ENCODE measurements at regions not wholly inside any gene's neighbourhood (a gene's known extent, or its start where the extent isn't known, plus 50 kb on each side); places are given as distances from the start of the nearest gene placed in this dataset.

GRCh38 chr1:240722788-240723187 lies 110.8 kb upstream of the GREM2 start:
- no peak overlapping the region for H3K4me2 ChIP-seq (ENCODE audit: low read depth, low read length)
- H3K56ac ChIP-seq (ENCODE audit: extremely low read depth, insufficient read depth, low read length): no peak overlapping the region
- ATAC-seq (ENCODE audit: low read depth) (no peak), DNase-seq (no peak)
- no peak overlapping the region for H2AK9ac ChIP-seq (replicated peaks; ENCODE audit: low read depth, low read length, poor library complexity)
- no TSS peak for BruUV-seq (replicated peaks)
- no peaks in the 10 kb centered on the region for H3K9me1 ChIP-seq (ENCODE audit: insufficient read depth, low read length)
- no peak overlapping the region for H2BK120ac ChIP-seq (ENCODE audit: low read depth, low read length)
- no peaks in the 10 kb centered on the region for H3K27me3 ChIP-seq (ENCODE audit: control insufficient read depth, insufficient read depth, low read length)
- intact Hi-C loops (cut with micrococcal nuclease): no loop called here
- H3K4me3 ChIP-seq (ENCODE audit: insufficient read depth, low read depth, low read length): no peak overlapping the region
- no peaks in the 10 kb centered on the region for H4K20me1 ChIP-seq (ENCODE audit: insufficient read depth, low read length)
- H2AFZ ChIP-seq (replicated peaks; ENCODE audit: low read length, poor library complexity): no peak overlapping the region
- dilution Hi-C loops (cut with HindIII; ENCODE audit: low sequenced_read_pairs, unreplicated experiment): loop anchor here (25.0 kb wide), 1 partner anchor 510 kb away; no protein-coding TSS in a partner anchor
- ChIA-PET CTCF (no interaction called here), POLR2A (ENCODE audit: unreplicated experiment) (no interaction called here)
- 93% methylated on average over 4 of the region's 10 CpGs; no CpG with 5 or more reads in 1 of the 2 experiments for WGBS, 2 experiments (ENCODE audit: extremely low coverage in 2 of 2, insufficient read length in 1 of 2)
- no peak overlapping the region for H2BK20ac ChIP-seq (ENCODE audit: low read depth, low read length)
- H3K9ac ChIP-seq (ENCODE audit: low read depth, low read length): no peak overlapping the region
- no peak overlapping the region for H2BK5ac ChIP-seq (ENCODE audit: low read depth, low read length, poor library complexity, severe bottlenecking)
- H4K5ac ChIP-seq (ENCODE audit: low read depth, low read length): no peak overlapping the region
- no peak overlapping the region for H3K27ac ChIP-seq (ENCODE audit: insufficient read depth, low read length)
- H2AK5ac ChIP-seq (ENCODE audit: low read depth, low read length): no peak overlapping the region
- in situ Hi-C loops (cut with MboI; ENCODE audit: low sequenced_read_pairs): no loop called here
- H3K23ac ChIP-seq (ENCODE audit: low read depth, low read length): no peak overlapping the region
- no peak overlapping the region for H4K91ac ChIP-seq (ENCODE audit: insufficient read depth, low read depth, low read length)
- TF ChIP-seq, protein P1, sequence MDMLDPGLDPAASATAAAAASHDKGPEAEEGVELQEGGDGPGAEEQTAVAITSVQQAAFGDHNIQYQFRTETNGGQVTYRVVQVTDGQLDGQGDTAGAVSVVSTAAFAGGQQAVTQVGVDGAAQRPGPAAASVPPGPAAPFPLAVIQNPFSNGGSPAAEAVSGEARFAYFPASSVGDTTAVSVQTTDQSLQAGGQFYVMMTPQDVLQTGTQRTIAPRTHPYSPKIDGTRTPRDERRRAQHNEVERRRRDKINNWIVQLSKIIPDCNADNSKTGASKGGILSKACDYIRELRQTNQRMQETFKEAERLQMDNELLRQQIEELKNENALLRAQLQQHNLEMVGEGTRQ (IDR thresholded peaks at IDR 0.05; ENCODE audit: low read depth, low read length): no peak
- no peak for TF ChIP-seq NFE2L2 (IDR thresholded peaks at IDR 0.05; ENCODE audit: low read depth, low read length)
- TF ChIP-seq CHD1 (IDR thresholded peaks at IDR 0.05; ENCODE audit: low read depth, low read length): no peak
- no peak for TF ChIP-seq POLR2A (IDR thresholded peaks at IDR 0.05; ENCODE audit: low read depth, low read length)
- TF ChIP-seq RCOR1 (IDR thresholded peaks at IDR 0.05; ENCODE audit: insufficient replicate concordance, low read length): no peak
- TF ChIP-seq ELK1 (IDR thresholded peaks at IDR 0.05; ENCODE audit: borderline replicate concordance, low read depth, low read length): no peak
- no peak for TF ChIP-seq SMC3 (IDR thresholded peaks at IDR 0.05; ENCODE audit: low read depth, low read length)
- H3K36me3 ChIP-seq (ENCODE audit: control insufficient read depth, insufficient read depth, low read length): no peaks in the 10 kb centered on the region
- no peaks in the 10 kb centered on the region for H3K4me1 ChIP-seq (ENCODE audit: control insufficient read depth, insufficient read depth, low read length)
- no peak overlapping the region for H3K18ac ChIP-seq (ENCODE audit: low read depth, low read length)
- H2BK15ac ChIP-seq (ENCODE audit: low read depth, low read length): no peak overlapping the region
- peaks cover 3% of the 10 kb centered on the region; the same call in 1 of the 2 replicates for H3K9me3 ChIP-seq (ENCODE audit: control insufficient read depth, insufficient read depth, low read length)
- no peaks in the 10 kb centered on the region for H3K79me1 ChIP-seq (ENCODE audit: low read depth in 1 of 2, low read length in 2 of 2)
- H4K8ac ChIP-seq (ENCODE audit: low read depth in 2 of 2, low read length in 2 of 2): no peak overlapping the region
- no peak overlapping the region for H3K4ac ChIP-seq (ENCODE audit: low read depth, low read length)
- no peak overlapping the region for H3K14ac ChIP-seq (replicated peaks; ENCODE audit: low read depth, low read length)
